Kidney (tissue), 13 donors: ENCODE measurements at regions not wholly inside any gene's neighbourhood (a gene's known extent, or its start where the extent isn't known, plus 50 kb on each side); places are given as distances from the start of the nearest gene placed in this dataset.

Experiments used
- DNase-seq, 5 donors: peaks; one replicate each; pipeline ENCODE4 v3.0.0-alpha.2; 2013 to 2020
- FAIRE-seq: peaks from 2 replicates; lab custom pipeline; 2012; peaks lifted over from hg19 to GRCh38; lab: Jason Lieb, UNC
- H3K27ac ChIP-seq, 2 donors: one replicate each; pipeline ENCODE4 v1.7.0; 2013; ENCODE audit warnings: low read depth in 2 of 2, low read length in 2 of 2, inconsistent platforms in 1 of 2
- H3K27me3 ChIP-seq: one replicate; pipeline ENCODE4 v1.7.1; 2013; ENCODE audit warnings: low read length, inconsistent platforms; ENCODE audit not compliant: control insufficient read depth, insufficient read depth
- H3K36me3 ChIP-seq, 3 donors: one replicate each; pipeline versions ENCODE4 v1.7.0 to v1.7.1; 2013; ENCODE audit warnings: low read length in 3 of 3, control low read depth in 1 of 3, inconsistent platforms in 1 of 3; ENCODE audit not compliant: insufficient read depth in 3 of 3, control insufficient read depth in 2 of 3
- H3K4me1 ChIP-seq, 3 donors: one replicate each; pipeline versions ENCODE4 v1.7.0 to v1.7.1; 2013; ENCODE audit warnings: low read length in 3 of 3, inconsistent platforms in 1 of 3, low read depth in 1 of 3; ENCODE audit not compliant: control insufficient read depth in 2 of 3, insufficient read depth in 2 of 3
- H3K4me3 ChIP-seq, 3 donors: one replicate each; pipeline versions ENCODE4 v1.7.0 to v1.8.1; 2013; ENCODE audit warnings: low read length in 3 of 3, control low read depth in 1 of 3, inconsistent platforms in 1 of 3
- H3K9ac ChIP-seq, 3 donors: one replicate each; pipeline versions ENCODE4 v1.7.0 to v1.7.1; 2013; ENCODE audit warnings: low read length in 3 of 3, control low read depth in 1 of 3, inconsistent platforms in 1 of 3
- H3K9me3 ChIP-seq, 3 donors: one replicate each; pipeline versions ENCODE4 v1.7.0 to v1.7.1; 2013; ENCODE audit warnings: low read length in 3 of 3, control low read depth in 1 of 3, inconsistent platforms in 1 of 3; ENCODE audit not compliant: control insufficient read depth in 2 of 3, insufficient read depth in 1 of 3
- CTCF ChIP-seq: IDR thresholded peaks from 3 replicates; pipeline ENCODE4 v1.5.1; 2012; ENCODE audit warnings: mild to moderate bottlenecking, moderate library complexity, borderline replicate concordance; ENCODE audit not compliant: insufficient read depth; ENCODE audit errors: extremely low read depth
- intact Hi-C: fragments of 100-400 bp; cut with DNase I; formaldehyde crosslinking; loops from one replicate; pipeline ENCODE4 v1.11.1; 2022
- donor health status: control.
- donor health status: control.
- donor health status: control.
- donor health status: control.
- donor health status: control.
- donor health status: DM: yes; HTN: yes; CAD: no.
- donor health status: Normal renal cell carcinoma (clear cell type).

GRCh38 chr10:44161184-44161583 lies 223.7 kb downstream of the CXCL12 start:
- Histone ChIP-seq H3K27ac (no peak overlapping the region), H3K4me3 (no peak overlapping the region), H3K36me3 (no peaks in the 10 kb centered on the region), H3K9me3 (no peaks in the 10 kb centered on the region), H3K9ac (no peak overlapping the region), H3K4me1 (no peaks in the 10 kb centered on the region), H3K27me3 (no peaks in the 10 kb centered on the region)
- FAIRE-seq = no peak
- intact Hi-C loops = no loop called here
- DNase-seq = no peak
- TF ChIP-seq CTCF = no peak

GRCh38 chr10:44157574-44157973 lies 227.3 kb downstream of the CXCL12 start:
- DNase-seq (no peak), FAIRE-seq (no peak)
- Histone ChIP-seq H3K27me3 (no peaks in the 10 kb centered on the region), H3K36me3 (no peaks in the 10 kb centered on the region), H3K27ac (no peak overlapping the region), H3K9me3 (no peaks in the 10 kb centered on the region), H3K9ac (no peak overlapping the region), H3K4me3 (no peak overlapping the region), H3K4me1 (peaks cover 0 to 2% (median 0%) of the 10 kb centered on the region in 3 donors)
- no peak for TF ChIP-seq CTCF
- intact Hi-C loops = no loop called here

GRCh38 chr10:44154956-44155355 lies 229.9 kb downstream of the CXCL12 start:
- FAIRE-seq = no peak
- no peak for TF ChIP-seq CTCF
- intact Hi-C loops = no loop called here

More at GRCh38 chr10:44154956-44155355, 229.9 kb downstream of the CXCL12 start:
- Histone ChIP-seq H3K9me3 (peaks cover 0 to 2% (median 0%) of the 10 kb centered on the region in 3 donors), H3K27ac (no peak overlapping the region), H3K4me1 (peaks cover 0 to 2% (median 0%) of the 10 kb centered on the region in 3 donors), H3K4me3 (no peak overlapping the region), H3K9ac (no peak overlapping the region), H3K27me3 (no peaks in the 10 kb centered on the region), H3K36me3 (no peaks in the 10 kb centered on the region)
- DNase-seq = no peak
